Activated CD4-positive, CD25-positive, alpha-beta regulatory T cell (primary cell): ENCODE measurements at regions not wholly inside any gene's neighbourhood (a gene's known extent, or its start where the extent isn't known, plus 50 kb on each side); places are given as distances from the start of the nearest gene placed in this dataset.

Experiments
- DNase-seq, 4 experiments: peaks; one replicate each; lab custom pipeline; 2025; lab: John Stamatoyannopoulos, UW

DNA sequence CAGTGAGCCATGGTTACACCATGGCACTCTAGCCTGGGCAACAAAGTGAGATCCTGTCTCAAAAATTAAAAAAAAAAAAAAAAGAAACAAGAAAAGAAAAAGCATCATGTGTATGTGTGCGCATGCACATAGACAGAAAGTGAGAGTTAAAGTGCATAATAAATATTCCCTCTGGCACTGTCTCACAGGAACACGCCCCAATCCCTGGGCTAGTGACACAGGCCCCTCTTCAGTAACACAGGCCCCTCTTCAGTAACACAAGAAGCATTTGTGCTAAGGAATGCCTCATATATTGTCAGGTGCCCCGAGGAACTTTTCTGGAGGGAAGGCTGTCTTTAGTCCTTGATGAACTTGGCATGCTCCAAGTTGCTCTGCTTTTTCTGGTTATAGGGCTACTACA, 57.5 kb downstream of the RPL27A start:
- DNase-seq, result no peak

DNA sequence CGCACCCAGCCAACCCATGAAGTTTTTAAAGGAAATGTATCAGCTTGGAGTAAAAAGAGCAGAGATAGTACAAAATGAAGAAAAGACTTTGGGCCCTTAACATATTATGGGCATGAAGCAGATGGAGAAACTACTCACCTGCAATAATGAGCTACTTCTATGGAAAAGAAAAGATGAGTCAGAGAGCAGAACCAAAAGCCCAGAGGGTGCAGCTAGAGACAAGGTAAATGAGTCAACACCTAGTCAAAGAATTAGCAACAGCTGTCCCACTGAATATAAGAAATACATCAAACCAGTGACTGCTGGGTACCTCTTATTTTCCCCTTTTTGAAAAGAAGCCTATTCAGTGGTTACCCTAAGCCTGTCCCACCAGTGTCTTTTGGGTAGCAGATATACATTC, 61.8 kb downstream of the RPL27A start:
- DNase-seq, result no peak

DNA sequence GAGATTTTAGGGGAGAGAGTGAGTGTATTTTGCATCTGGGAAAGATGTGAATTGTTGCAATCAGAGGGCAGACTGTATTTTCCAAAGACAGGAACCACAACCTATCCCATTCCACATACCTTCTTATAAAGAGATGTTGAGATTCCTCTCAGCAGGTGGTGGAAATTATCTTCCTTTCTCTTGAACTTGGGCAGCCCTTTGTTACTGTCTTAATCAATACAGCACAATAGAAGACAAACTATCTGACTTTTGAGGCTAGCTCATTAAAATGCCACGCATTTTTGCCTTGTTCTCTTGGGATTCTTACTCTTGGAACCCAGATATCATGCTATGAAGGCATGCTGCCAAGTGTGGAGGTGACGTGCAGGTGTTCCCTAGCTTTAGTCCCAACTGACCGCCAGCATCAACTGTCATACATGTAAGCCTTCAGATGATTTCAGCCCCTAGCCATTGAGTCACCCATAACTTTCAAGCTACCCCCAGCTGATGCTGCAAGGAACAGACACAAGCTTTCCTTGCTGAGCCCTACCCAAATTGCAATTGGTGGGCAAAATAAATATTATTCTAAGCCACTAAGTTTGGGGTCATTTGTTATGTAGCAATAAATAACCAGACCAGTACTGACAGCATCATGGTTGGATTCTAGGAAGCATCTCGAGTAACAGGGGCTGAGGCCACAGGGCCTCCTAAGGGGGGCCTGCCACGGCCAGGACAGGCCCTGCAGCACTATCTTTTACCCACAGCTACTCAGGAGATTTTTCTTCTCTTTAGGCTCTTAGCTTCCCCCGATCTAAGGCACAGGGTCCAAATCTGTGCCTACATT, 63.0 kb downstream of the RPL27A start:
- no peak for DNase-seq

DNA sequence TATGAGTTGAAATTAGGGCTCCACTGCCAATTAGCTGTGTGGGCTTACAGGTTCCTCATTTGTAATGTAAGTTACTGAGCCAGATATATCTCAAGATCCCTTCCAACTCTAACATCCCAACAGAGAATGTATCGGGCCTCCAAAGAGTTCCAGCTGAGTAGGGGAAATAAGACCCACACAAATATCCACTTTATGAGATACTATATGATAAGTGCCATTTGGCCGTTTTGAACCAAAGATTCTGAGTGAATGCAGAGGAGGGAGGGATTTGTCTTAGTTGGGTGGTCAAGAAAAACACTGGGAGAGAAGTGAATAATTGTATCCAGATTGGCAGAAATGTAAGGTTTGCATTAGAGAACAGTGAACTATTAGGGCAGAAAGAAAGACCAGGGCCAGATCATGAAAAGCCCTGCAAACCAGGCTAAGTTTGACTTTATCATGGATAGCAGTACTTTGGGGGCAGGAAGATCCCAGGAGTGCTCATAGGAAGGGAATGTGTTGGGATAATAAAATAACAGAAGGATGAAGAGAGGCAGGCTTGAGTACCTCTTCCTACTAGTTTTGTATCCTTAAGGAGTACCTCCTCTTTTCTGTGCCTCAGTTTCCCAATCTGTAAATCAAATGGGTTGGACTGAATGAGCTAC, 63.9 kb downstream of the RPL27A start:
- no peak for DNase-seq

DNA sequence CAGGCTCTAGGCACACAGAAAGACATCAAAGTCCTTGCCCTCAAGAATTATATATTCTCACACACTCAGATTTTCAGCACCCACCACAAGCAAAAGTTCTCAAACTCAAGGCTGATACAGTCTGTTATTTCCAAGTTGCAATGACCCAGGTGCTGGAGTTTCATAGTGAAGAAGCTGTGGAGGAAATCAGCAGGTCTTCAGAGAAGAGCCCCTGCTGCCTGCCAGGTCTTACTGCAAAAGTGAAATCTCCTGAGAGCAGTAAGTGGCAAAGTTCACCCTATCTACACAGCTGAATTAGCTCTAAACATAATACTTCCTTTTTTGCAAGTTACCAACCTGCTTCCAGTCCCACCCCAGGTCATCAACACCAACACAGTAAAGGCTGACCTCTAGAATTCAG, 64.6 kb downstream of the RPL27A start:
- no peak for DNase-seq

DNA sequence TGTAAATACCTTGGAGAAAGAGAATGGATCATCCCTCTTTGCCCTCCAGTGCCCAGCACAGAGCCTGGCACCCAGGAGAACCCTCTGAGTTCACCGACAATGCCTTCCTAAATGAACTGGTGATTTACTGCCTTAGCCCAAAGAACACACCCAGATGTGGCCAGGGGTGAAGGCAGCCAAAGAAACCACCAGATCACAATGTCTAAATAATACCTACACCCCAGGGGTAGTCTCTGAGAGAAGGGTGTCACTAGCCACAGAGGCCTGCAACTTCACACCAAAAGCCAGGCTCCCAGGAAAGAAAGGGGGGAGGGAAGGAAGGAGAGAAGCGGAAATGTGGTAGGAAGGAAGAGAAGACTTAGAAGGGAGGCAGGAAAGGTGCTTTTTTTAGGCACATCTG, 65.7 kb downstream of the RPL27A start:
- DNase-seq, result no peak

DNA sequence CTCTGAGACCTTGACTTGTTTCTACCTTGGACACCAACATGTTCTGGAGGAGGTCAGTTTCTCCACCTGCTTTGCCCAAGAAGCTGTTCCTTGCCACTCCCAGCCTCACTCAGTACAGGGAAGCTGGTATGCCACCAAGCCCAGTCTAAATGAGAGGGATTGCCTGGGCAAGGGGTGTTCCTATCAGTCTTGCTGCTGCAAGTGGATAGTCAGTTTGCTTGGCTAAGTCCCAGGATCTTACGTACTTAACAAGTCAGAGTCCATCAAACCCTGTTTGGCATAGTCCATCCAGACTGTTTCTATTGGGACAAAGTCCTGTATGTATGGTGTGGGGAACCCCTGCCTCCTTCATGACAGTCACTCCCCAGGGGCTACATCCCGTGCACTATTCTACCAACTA, 66.6 kb downstream of the RPL27A start:
- no peak for DNase-seq

DNA sequence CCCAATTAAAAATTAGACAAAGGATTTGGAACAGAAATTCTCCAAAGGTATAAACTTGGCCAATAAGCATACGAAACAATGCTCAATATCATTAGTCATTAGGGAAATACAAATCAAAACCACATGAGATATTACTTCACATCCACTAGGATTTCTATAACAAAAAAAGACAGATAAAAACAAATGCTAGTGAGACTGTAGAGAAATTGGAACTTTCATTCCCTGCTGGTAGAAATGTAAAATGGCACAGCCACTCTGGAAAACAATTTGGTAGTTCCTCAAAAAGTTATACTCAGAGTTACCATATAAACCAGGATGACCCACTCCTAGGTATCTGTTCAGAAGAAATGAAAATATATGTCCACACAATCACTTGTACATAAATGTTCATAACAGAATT, 71.6 kb downstream of the RPL27A start:
- no peak for DNase-seq

DNA sequence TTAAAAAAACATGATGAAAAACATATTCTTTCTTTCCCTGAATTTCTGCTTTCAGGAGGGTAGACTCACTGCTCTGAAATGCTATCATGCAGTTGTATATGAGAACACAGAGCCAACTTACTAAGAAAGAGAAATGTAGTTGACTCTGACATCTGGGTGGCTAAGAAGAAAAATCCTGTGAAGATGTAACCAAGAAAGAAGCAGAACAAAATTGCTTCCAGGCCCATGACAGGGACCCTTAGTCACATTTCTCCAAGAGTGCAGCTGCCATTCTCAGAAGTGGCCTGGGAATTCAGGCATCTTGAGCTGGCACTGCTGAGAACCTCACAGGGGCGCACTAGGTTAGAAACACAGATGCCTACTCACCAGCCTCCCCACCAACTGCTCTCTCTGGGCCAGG, 73.6 kb downstream of the RPL27A start:
- no peak for DNase-seq

DNA sequence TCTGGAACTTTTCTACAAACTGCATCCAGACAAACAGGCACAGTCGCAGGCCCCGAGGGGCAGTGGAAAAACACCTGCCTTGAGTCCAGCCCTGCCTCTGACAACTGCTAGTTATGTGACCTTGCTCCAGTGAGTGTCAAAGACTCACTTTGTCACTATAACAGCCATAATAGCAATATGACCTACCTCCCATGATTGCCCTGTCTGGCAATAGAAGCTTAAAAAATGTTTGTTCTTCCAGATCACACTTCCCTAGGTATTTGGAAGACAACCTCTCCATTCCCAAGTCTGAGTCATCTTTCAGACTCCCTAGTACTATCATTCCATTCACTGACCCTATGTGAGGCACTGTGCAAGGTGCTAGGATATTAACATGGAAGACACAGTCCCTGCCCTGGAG, 74.5 kb downstream of the RPL27A start:
- DNase-seq, result no peak

DNA sequence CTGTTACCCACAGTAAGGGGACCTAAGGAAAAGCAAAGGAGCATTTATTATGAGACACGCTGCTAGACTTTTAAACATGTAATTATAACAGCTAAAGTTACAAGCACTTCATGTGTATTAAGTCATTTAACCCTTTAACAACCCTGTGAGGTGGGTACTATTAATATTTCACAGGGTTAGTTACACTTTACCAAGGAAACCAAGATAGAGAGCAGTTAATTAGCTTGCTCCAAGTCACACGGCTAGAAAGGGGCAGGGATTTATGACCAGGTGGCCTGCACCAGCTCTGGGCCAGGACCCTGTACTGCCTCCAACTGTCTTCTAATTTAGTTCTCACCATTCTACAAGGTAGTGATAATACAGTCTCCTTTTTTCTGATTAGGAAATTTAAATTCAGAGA, 74.9 kb downstream of the RPL27A start:
- DNase-seq, result no peak

DNA sequence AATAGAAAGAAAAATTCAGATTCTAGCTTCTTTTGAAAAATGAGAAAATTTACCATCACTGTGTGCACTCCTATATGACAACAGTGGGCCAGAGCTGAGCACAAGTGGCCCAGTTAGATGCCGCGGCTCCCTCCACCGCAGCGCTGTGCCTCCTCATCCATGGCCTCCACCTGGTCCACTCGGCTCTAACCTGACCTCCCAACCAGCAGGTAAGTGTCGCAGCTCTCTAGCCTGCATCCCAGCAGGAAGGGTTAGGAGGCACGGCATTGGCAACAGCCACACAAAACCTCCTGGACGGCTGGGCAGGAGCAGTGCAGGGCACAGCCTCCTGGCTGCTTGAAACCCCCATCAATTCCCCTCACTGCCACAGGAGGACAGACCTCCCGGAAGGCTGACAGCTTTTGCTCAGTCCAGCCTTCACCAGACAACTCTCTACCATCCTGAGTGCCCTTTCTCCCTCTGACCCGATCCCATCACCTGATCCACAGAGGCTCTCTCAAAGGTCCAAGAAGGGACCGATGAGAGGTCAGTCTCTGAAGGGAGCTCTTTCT, 76.1 kb downstream of the RPL27A start:
- no peak for DNase-seq

DNA sequence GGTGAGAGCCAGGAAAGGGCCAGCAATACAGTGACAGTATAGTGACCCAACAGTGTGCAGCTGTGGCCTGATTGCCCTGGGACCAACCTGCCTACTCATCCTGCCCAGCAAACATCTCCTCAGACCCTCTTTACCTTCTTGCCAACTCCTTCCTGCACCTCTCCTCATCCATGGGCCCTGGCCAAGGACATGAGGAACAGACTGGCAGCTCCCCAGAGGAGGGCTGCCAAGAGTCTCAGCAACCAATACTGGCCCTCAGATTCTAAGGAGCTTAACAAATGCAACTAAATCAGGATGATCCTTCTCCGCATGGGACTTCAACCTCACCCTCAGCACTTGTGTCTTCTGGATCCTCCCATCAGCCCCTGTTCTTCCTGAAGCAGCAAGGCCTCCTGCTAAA, 77.0 kb downstream of the RPL27A start:
- no peak for DNase-seq

DNA sequence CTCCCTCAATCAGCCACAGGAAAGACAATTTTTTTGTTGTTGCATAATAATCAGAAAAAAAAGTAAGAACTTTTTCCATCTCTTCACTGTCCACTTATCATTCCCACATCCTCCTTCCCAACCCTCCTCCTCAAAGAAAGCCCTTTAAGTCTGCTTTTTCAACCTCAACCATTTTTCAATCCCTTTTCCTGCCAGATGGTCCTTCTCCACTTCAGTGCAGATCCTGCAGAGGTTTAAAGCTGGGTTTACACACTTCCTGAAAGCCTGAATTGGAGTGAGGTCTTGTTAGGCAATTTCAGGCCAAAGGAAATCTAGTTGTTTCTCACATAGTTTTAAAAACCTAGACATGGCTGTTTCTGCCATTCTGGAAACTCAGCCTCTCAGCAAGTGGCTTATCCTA, 78.3 kb downstream of the RPL27A start:
- no peak for DNase-seq

DNA sequence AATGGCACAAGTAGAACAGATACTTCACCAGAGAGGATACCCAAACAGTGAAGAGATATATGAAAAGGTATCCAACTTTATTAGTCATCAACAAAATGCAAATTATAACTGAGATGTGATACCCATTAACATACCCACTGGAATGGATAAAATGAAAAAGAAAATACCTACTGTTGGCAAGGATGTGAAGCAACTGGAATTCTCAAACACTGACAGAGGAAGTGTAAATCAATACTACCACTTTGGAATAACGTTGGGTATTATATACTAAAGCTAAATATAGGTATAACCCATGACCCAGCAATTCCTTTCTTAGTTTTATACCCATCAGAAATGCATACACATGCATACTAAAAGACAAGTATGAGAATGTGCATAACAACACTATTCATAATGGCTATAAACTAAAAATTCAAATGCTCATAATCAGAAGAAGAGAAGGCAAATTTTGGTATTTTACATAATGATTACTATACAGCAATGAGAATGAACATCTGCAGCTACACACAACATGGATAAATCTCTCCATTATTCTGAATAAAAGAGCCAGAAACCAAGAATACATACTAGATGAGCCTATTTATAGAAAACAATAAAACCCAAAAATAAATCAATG, 80.6 kb downstream of the RPL27A start:
- DNase-seq, result no peak

DNA sequence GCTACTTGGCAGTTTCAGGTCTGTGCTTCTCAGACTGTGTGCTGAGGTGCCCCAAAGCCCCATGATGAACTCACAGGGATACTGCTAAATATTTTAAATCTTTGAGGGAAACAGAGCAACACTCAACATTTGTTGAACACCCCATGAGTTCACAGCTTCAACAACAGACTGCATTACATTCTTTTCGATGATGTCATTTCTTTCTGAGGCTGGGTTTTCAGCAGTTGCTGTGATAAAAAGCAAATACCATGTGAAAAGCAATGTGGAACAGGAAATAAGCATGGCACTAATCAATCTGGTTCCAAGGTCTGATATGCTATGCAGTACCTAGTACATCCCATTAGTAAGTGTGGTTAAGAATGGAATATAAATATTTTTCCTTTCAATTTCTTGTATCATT, 82.7 kb downstream of the RPL27A start:
- DNase-seq, result no peak

DNA sequence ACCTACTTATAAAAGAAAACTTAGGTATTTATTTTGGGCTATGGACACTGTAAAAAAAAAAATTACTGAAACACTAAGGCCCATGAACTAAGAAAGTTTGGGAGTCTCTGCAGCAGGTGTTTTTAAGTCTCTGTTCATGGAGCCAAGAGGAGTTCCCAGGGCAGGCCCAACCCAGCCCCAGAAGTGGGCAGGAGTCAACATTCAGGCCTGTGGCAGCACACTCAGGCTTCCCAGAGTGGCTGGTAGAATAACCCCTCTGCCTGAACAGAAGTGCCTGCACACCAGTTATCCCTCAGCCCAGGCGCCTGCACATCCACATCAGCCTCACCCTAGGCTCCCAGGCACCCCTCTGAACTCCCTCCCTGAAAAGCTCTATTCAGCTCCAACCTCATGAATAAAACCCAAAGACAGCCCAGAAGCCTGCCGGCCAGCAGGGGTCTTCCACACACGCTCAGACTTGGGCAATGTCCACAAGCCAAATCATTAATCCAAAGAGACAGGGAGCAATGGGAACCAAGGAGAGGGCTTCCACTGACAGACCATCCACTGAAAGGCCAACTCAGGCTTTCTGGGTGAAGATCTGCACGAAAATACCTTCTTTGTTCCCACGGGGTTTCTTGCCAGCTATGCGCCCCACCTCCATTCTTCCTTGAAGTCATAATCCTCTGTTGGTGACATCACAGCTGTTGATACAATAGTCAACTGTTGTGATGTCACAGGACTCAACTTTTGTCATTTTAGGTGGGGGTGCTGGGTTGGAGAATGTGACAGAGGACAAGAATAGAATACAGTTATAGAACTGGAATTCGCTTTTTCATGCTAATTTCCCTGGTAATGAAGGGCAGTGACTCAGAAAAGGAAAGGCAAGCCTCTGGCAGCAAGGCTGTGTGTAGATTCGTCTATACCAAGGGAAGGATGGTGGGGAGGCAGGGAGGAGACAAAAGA, 83.7 kb downstream of the RPL27A start:
- no peak for DNase-seq

DNA sequence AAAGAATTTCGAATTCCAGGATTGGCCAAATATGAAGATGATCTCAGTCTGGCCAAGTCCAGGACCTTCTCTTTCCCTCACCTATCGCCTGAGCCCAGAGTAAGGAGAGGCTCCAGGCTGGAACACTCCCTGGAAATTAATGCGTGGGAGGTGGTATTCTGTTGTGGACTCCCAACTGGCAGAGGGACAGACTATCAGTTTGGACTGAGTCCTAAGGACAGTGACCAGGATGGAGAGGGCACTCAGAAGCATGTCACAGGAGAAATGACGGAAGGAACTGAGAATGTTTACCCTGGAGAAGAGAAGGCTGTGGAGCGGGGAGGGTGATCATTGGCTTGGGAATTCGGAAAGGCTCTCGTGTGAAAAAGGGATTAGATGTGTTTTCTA, 84.4 kb downstream of the RPL27A start:
- DNase-seq, result no peak

DNA sequence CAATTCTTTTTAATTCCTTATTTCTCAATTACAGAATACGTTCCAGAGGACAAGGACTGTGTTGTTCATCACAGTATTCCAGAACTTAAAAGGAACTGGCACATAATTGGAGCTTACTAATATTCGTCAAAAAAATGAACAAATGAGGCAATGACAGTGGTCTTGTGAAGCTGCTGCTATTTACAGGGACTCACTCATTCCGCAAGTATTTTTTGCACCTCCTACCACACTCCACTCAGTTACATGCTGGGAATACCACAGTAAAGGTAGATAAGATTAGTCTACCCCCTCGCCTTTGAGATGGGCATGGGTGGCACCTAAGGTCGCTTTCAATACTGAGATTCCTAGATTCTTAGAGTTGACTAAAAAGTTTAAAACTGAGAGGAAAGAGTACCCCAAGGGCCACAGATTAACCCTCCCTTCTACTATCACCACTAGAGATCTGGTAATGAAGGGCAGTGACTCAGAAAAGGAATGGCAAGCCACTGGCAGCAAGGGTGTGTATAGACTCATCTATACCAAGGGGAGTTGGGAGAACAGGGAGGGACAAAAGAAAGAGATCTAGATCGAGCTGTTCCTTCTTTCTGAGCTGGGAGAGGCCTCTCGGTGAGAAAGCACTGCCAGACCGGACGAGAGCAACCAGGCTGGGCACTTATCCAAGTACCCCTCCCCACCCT, 85.0 kb downstream of the RPL27A start:
- no peak for DNase-seq

DNA sequence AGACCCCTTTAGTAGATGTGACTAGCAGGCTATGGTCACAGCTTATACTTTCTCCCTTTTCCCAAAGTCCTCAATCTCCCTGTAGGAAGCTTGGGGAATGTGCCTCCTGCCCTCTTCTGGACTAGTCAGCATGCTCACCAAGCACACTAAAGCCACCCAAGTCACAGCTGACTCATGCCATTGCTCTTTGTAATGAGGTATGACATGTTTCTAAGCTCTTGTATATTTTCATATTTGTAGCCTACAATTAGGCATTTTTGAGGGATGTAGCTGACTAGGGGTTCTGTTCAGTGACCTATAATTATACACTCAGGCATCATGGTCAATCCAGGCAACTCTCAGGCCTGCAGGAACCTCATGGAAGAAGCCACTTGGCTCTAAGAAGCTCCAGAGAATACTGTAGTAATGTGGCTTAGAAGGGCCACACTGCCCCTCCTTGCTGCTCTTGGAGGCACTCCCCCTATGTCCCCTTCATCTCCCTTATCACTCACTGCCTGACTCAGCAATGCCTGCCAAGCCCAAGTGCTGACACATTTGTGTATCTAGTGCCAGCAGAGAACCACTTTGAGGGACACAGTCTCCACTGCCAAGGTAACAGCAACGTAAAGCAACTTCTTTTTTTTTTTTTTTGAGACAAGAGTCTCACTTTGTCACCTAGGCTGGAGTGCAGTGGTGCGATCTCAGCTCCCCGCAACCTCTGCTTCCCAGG, 86.2 kb downstream of the RPL27A start:
- DNase-seq, result no peak
